Endothelial cell of umbilical vein (primary cell): ENCODE measurements at regions not wholly inside any gene's neighbourhood (a gene's known extent, or its start where the extent isn't known, plus 50 kb on each side); places are given as distances from the start of the nearest gene placed in this dataset.

ENCODE experiments used
- BruUV-seq: library from RNA; stranded (reverse); fragments of 400-500 nt; replicated peaks from 2 replicates; lab custom pipeline; 2021; lab: Mats Ljungman, UMichigan
- CTCF ChIA-PET: fragments of 300-600, 350-600 bp; sonication (Branson Sonifier 250); formaldehyde crosslinking; loops from one replicate; lab custom pipeline; 2021; ENCODE audit warnings: antibody characterized with exemption, inconsistent platforms; lab: Charles Lee
- POLR2A ChIA-PET: fragments of 300-600, 350-600 bp; sonication (Branson Sonifier 250); formaldehyde crosslinking; loops from one replicate; lab custom pipeline; 2021; ENCODE audit warnings: antibody characterized with exemption, inconsistent platforms; lab: Charles Lee
- DNase-seq: peaks from one replicate; pipeline ENCODE4 v3.0.0-alpha.2; 2011; ENCODE audit warnings: low read depth, low spot score
- FAIRE-seq: peaks from 2 replicates; lab custom pipeline; 2011; peaks lifted over from hg19 to GRCh38; lab: Jason Lieb, UNC
- H2AFZ ChIP-seq: 2 replicates; pipeline ENCODE4 v1.6.0; 2012; ENCODE audit warnings: low read depth, low read length, control low read depth, inconsistent platforms
- H3K27ac ChIP-seq: 2 replicates; pipeline ENCODE4 v1.5.1; 2011; ENCODE audit warnings: low read depth, mild to moderate bottlenecking, control low read depth, low read length, moderate library complexity; ENCODE audit not compliant: insufficient read depth
- H3K27me3 ChIP-seq, 2 experiments: 2 replicates each; pipeline versions ENCODE4 v1.6.0 to v1.6.1; 2011; ENCODE audit warnings: low read length in 2 of 2, mixed read lengths in 1 of 2; ENCODE audit not compliant: control insufficient read depth in 2 of 2, insufficient read depth in 2 of 2
- H3K36me3 ChIP-seq, 2 experiments: 2 replicates in 1 of 2; 3 replicates in 1 of 2; pipeline ENCODE4 v1.5.1; 2011; ENCODE audit warnings: low read length in 2 of 2, mild to moderate bottlenecking in 1 of 2, moderate library complexity in 1 of 2; ENCODE audit not compliant: control insufficient read depth in 2 of 2, insufficient read depth in 2 of 2; ENCODE audit errors: extremely low read depth in 1 of 2
- H3K4me1 ChIP-seq: 3 replicates; pipeline ENCODE4 v1.5.1; 2011; ENCODE audit warnings: mild to moderate bottlenecking, low read length; ENCODE audit not compliant: control insufficient read depth, insufficient read depth; ENCODE audit errors: extremely low read depth
- H3K4me2 ChIP-seq: 2 replicates; pipeline ENCODE4 v1.6.1; 2011; ENCODE audit warnings: low read length, control low read depth, mixed read lengths; ENCODE audit not compliant: insufficient read depth
- H3K4me3 ChIP-seq, 3 experiments: fragments of 200-600 bp in 1 of 3; sonication (generic), shearing (Covaris generic) in 1 of 3; replicated peaks in 1 of 3; 2 replicates each; pipeline ENCODE4 v1.5.1; 2011 to 2016; ENCODE audit warnings: control low read depth in 3 of 3, low read length in 3 of 3, mild to moderate bottlenecking in 2 of 3, inconsistent platforms in 1 of 3, low read depth in 1 of 3, moderate library complexity in 1 of 3; ENCODE audit not compliant: insufficient read depth in 1 of 3
- H3K79me2 ChIP-seq: 2 replicates; pipeline ENCODE4 v1.6.0; 2012; ENCODE audit warnings: low read length, inconsistent platforms; ENCODE audit not compliant: control insufficient read depth, insufficient read depth
- H3K9ac ChIP-seq: replicated peaks from 2 replicates; pipeline ENCODE3; 2011; ENCODE audit warnings: low read length, control low read depth; ENCODE audit not compliant: insufficient read depth; ENCODE audit errors: extremely low read depth
- H3K9me1 ChIP-seq: replicated peaks from 3 replicates; pipeline ENCODE4 v1.6.0; 2011; ENCODE audit warnings: mild to moderate bottlenecking, low read length; ENCODE audit not compliant: control insufficient read depth, insufficient read depth; ENCODE audit errors: extremely low read depth
- H3K9me3 ChIP-seq: replicated peaks from 2 replicates; pipeline ENCODE4 v1.5.1; 2012; ENCODE audit warnings: low read length, inconsistent platforms; ENCODE audit not compliant: control insufficient read depth, insufficient read depth
- H4K20me1 ChIP-seq: replicated peaks from 2 replicates; pipeline ENCODE3; 2011; ENCODE audit warnings: mild to moderate bottlenecking, low read length; ENCODE audit not compliant: control insufficient read depth, insufficient read depth; ENCODE audit errors: extremely low read depth
- CTCF ChIP-seq, 2 donors: IDR thresholded peaks; 1 replicate in 1 of 2; 2 replicates in 1 of 2; pipeline ENCODE4 v1.5.1; 2011; ENCODE audit warnings: low read length in 2 of 2, mild to moderate bottlenecking in 2 of 2, moderate library complexity in 2 of 2, control low read depth in 1 of 2, inconsistent platforms in 1 of 2, low read depth in 1 of 2; ENCODE audit not compliant: insufficient read depth in 1 of 2; ENCODE audit errors: extremely low read depth in 1 of 2
- EZH2 ChIP-seq: IDR thresholded peaks from 2 replicates; pipeline ENCODE4 v1.6.1; 2012; ENCODE audit warnings: borderline replicate concordance, low read depth, mild to moderate bottlenecking, moderate library complexity, low read length, inconsistent platforms; ENCODE audit not compliant: severe bottlenecking
- FOS ChIP-seq: IDR thresholded peaks from 2 replicates; pipeline ENCODE4 v1.6.1; 2011; ENCODE audit warnings: mild to moderate bottlenecking, low read length, moderate library complexity, borderline replicate concordance; ENCODE audit not compliant: insufficient read depth
- GATA2 ChIP-seq: IDR thresholded peaks from 2 replicates; pipeline ENCODE4 v1.7.0; 2011; ENCODE audit warnings: low read depth, mild to moderate bottlenecking, moderate library complexity, mixed read lengths, low read length; ENCODE audit not compliant: insufficient read length, insufficient read depth
- JUN ChIP-seq: IDR thresholded peaks from 2 replicates; pipeline ENCODE4 v1.6.1; 2011; ENCODE audit warnings: borderline replicate concordance, low read depth; ENCODE audit not compliant: insufficient read length, insufficient read depth
- MAX ChIP-seq: IDR thresholded peaks from 2 replicates; pipeline ENCODE4 v1.6.1; 2011; ENCODE audit not compliant: insufficient read depth, insufficient read length
- MYC ChIP-seq: IDR thresholded peaks from one replicate; pipeline ENCODE4 v1.6.1; 2011; ENCODE audit warnings: mild to moderate bottlenecking, low read depth, low read length
- POLR2A ChIP-seq: IDR thresholded peaks from 2 replicates; pipeline ENCODE4 v1.6.1; 2012; ENCODE audit warnings: low read depth, mild to moderate bottlenecking, control low read depth, low read length
- POLR2AphosphoS5 ChIP-seq: IDR thresholded peaks from 2 replicates; pipeline ENCODE4 v1.6.1; 2012; ENCODE audit warnings: low read depth, mild to moderate bottlenecking, control low read depth, low read length, moderate library complexity; ENCODE audit not compliant: insufficient read depth
- dilution Hi-C: fragments of 300-500 bp; cut with MboI; formaldehyde crosslinking; loops from one replicate; pipeline ENCODE4 v1.15.0; 2019; ENCODE audit warnings: low sequenced_read_pairs; ENCODE audit not compliant: extremely low pct_ligation_motif_present
- intact Hi-C: fragments of 100-400 bp; cut with micrococcal nuclease; formaldehyde crosslinking; loops from one replicate; pipeline ENCODE4 v1.10.0; 2022

- Histone ChIP-seq H4K20me1 (no peaks in the 10 kb centered on the region), H3K4me3 (no peak overlapping the region), H3K4me2 (no peak overlapping the region), H3K79me2 (no peaks in the 10 kb centered on the region), H3K4me1 (no peaks in the 10 kb centered on the region), H3K27ac (no peak overlapping the region), H3K9me1 (no peaks in the 10 kb centered on the region), H3K27me3 (no peaks in the 10 kb centered on the region), H3K9ac (no peak overlapping the region), H2AFZ (no peak overlapping the region), H3K9me3 (peaks cover 3% of the 10 kb centered on the region), H3K36me3 (no peaks in the 10 kb centered on the region)
- dilution Hi-C loops (no loop called here), intact Hi-C loops (no loop called here)
- TF ChIP-seq MAX (no peak), EZH2 (no peak), GATA2 (no peak), FOS (no peak), JUN (no peak), POLR2A (no peak), MYC (no peak), CTCF (IDR thresholded peaks at IDR 0.05; ENCODE audit: extremely low read depth in 1 of 2, insufficient read depth in 1 of 2, low read depth in 1 of 2, low read length in 2 of 2) (no peak), POLR2AphosphoS5 (no peak)
- CTCF ChIA-PET: no interaction called here
- DNase-seq (no peak), FAIRE-seq (no peak)
- no TSS peak for BruUV-seq
- POLR2A ChIA-PET: no interaction called here
These were observed 965.6 kb downstream of the XPNPEP1 start for GRCh38 chr10:108957681-108958080.
